Stimulated activated CD8-positive, alpha-beta memory T cell treated with anti-CD3 and anti-CD28 coated beads, Interleukin-15, amount 100 ng/mL, for 48 hours (primary cell): ENCODE measurements at regions not wholly inside any gene's neighbourhood (a gene's known extent, or its start where the extent isn't known, plus 50 kb on each side); places are given as distances from the start of the nearest gene placed in this dataset.
A peak's percentile ranks its signal among the peaks of the same experiment; 100 is the strongest.

Experiments
- DNase-seq, 2 donors: peaks; one replicate each; pipeline ENCODE4 v3.0.0-alpha.2; 2020; ENCODE audit warnings: low read depth in 2 of 2

- no peak for DNase-seq
Measured at GRCh38 chr2:207257251-207258250, 91.8 kb upstream of the KLF7 start.

- no peak for DNase-seq
Measured at GRCh38 chr2:207258263-207258991, 92.7 kb upstream of the KLF7 start.

GRCh38 chr2:207260021-207260420, 94.3 kb upstream of the KLF7 start:
- no peak for DNase-seq

GRCh38 chr2:207260947-207261346, 95.2 kb upstream of the KLF7 start:
- no peak for DNase-seq

GRCh38 chr2:207264310-207264709, 98.6 kb upstream of the KLF7 start:
- DNase-seq = no peak

GRCh38 chr2:207265332-207265731, 99.6 kb upstream of the KLF7 start:
- no peak for DNase-seq

GRCh38 chr2:207265869-207266268, 100.1 kb upstream of the KLF7 start:
- no peak for DNase-seq

- DNase-seq = no peak
Measured at GRCh38 chr2:207266648-207267047, 100.9 kb upstream of the KLF7 start.

GRCh38 chr2:207269038-207269437, 103.3 kb upstream of the KLF7 start:
- no peak for DNase-seq

- DNase-seq = no peak
Measured at GRCh38 chr2:207274530-207275189, 108.9 kb upstream of the KLF7 start.

- no peak for DNase-seq
Measured at GRCh38 chr2:207275779-207276178, 110.0 kb upstream of the KLF7 start.

- no peak for DNase-seq
Measured at GRCh38 chr2:207276248-207276647, 110.5 kb upstream of the KLF7 start.

GRCh38 chr2:207276858-207277257, 111.1 kb upstream of the KLF7 start:
- no peak for DNase-seq

GRCh38 chr2:207279520-207279919, 113.8 kb upstream of the KLF7 start:
- no peak for DNase-seq

- no peak for DNase-seq
Measured at GRCh38 chr2:207281436-207281835, 115.7 kb upstream of the KLF7 start.

GRCh38 chr2:207282916-207283315, 117.2 kb upstream of the KLF7 start:
- DNase-seq = no peak

- no peak for DNase-seq
Measured at GRCh38 chr2:207283356-207283755, 117.6 kb upstream of the KLF7 start.

GRCh38 chr2:207284556-207285472, 119.1 kb upstream of the KLF7 start:
- DNase-seq = no peak

GRCh38 chr2:207285473-207285815, 119.7 kb upstream of the KLF7 start:
- no peak for DNase-seq

- no peak for DNase-seq
Measured at GRCh38 chr2:207286106-207286505, 120.4 kb upstream of the KLF7 start.

- DNase-seq = peak in 1 of 2 donors; percentile 15
Measured at GRCh38 chr2:207288628-207289027, 122.9 kb upstream of the KLF7 start.
